Inflammatory macrophage (primary cell): ENCODE measurements at regions not wholly inside any gene's neighbourhood (a gene's known extent, or its start where the extent isn't known, plus 50 kb on each side); places are given as distances from the start of the nearest gene placed in this dataset.
"Not testable (repeated sequence)": the region's sequence is repeated elsewhere in the genome, so short reads cannot be mapped to it uniquely, and the experiment has no call there.

Experiments used
- DNase-seq, 2 donors: peaks; one replicate each; pipeline ENCODE4 v3.0.0-alpha.2; 2020 to 2022

DNA sequence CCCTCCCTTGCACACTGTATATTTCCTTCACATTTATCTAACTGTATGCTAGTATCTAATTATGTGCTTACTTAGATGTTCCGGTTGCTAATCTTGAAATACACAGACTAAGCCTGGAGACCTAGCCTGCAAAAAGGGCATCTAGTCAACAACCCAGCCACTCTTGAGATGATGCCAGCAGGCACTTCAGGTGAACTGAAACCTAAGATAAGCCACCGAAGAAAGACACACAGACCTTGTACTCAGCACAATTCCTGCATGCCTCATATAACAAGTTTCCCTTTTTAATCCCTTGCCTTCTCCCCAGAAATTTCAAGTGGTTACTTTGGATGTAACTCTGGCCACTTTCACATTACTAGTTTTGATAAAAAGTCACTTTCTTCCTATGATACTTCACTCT, 2506.6 kb downstream of the ARAP2 start:
- no peak for DNase-seq

DNA sequence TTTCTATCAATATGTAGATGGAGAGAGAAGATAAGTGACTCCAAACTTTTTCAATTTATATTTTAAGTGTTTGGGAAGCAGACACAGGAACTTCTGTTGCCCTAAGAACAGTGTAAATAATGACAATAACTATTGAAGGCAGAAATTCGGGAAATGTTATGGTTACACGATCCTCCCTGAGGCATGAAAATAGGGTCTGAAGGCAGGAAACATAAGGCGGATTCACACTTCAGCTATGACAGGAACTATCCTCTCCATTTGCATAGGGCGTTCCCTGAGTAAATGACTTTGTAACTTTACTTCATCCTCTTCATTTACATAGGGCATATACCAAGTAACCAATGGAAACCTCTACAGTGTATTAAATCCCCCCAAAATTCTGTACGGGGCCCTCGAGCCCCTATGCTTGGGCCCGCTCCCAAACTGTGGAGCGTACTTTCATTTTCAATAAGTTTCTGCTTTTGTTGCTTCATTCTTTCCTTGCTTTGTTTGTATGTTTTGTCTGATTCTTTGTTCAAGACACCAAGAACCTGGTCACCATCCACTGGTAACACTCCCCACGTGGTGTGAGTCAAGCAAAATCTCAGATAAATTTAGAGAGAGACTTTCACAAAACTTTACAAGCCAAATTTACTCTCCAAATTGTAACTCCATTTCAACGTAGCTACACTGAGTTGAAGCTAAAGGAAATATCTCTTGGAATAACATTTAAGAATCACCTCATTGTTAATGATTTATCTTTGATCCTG, 2504.3 kb downstream of the ARAP2 start:
- no peak for DNase-seq

DNA sequence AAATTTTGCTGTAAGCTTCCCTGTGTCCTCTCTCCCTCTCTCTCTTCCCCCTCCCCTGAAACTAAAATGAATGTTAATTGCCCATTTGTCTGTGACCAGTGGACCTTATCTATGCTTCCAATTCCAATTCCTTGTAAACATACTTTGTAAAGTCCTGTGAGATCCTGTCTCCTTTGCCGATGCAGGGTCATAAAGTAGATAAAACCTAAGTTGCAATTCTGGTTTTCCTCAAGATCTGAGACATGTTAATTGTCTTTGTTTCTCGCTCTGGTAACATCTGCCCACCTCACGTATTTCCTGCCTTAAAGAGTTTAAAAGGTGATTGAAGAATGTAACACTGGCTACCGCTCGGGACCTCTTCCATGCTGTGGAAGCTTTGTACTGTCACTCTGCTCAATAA, 2503.4 kb downstream of the ARAP2 start:
- not testable (repeated sequence) for DNase-seq

DNA sequence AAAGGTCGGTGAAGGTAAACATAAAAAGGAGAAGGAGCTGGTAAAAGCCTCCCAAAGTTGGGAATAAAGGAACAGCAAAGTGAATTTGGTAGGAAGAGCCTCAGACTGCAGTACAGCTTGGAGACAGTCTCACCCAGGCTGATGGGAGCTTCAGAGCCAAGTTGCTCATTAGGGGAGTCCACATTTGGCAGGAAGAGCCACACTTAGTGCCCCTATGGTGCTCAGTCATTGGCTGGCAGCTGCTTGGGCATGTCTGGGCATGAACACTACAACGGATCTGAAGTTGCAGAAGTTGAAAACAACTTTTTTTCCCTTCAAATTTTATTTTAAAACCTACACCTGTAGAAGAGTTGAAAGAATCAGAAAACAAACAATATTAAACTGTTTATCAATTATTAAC, 2497.3 kb downstream of the ARAP2 start:
- no peak for DNase-seq

DNA sequence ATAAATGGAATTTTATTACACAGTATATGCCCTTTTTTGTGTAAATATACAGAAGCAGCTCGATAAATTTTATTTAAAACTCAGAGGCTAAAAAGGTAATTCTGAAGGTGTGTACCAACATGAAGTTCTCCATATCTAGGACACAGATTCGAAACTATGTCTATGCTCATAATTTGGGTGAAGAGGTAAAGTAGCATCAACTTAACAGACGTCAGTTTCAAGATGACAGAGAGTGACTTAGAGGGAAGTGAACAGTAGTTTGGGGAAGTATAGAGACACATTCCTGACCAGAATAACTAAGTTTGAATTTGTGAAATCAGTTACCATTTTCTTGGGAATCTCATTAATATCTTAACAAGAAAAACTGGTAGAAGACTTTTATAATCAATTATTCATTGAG, 2493.3 kb downstream of the ARAP2 start:
- DNase-seq: no peak

DNA sequence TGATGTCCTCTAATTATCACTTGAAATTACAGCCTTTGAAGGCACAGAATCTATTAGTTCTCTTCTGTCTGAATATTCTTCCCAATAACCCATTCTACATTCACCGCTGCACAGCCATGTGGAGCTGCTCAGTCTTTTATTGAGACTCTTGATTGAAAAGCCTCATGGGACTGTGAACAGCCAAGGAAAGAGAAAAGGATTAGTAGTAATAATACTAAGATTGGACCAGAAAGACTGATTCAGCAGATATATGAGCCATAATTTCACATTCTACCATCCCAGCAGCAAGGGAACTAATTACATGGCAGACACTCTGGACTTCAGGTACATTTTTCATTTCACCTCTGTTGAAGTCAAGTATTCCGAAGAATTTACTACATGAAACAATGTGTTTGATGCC, 2471.7 kb downstream of the ARAP2 start:
- DNase-seq: no peak

DNA sequence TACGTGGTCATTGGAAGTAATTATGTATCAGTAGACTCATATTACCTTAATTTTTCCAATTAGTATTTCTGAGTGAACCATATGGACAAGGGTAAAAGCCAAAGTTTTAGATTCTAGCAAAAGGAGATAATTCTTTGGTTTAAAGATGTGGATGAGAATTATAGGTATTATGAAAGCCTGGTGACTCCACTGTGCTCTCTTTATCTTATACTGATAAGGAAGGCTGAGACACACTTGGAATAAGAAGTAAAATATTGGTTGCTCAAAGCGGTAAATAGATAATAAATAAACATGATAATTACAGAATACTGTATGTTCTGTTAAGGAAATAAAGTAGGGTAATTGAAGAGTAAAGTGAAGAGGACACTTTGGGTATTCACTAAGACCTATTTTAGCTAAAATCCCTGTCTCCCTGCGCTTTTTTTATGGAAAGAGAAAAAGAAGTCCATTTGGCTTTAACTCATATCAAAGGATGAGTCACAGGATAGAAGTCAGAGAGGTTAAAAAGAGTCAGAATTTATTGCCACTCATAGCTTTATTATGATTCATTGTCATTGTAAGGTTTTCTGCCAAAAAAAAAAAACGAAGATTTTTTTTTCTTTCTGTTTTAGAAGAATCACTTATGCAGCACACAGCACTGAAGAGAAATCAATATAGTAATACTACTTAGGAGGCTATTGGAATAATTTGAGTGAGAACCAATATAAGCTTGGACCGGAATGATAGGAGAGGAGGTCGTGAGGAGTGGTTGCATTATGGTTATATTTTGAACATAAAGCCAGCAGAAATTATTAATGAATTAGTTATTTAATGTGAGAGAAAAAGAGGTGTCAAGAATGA, 2463.1 kb downstream of the ARAP2 start:
- no peak for DNase-seq

DNA sequence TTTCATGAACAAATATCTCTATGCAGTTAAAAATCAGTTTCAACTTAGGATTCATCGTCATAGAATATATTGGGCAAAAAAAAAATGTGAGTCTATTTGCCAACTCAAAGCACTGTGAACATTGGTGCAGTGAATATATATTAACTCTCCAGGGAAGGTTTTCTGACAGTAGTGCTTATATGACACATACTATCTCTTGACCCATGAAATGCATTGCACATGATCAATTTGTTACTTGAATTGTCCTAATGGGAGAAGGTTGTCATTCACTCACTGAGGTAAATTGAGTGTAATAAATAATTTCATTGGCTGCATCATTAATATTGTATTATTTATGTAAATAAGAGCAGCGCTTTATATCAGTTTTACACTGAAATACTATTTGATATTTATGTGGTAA, 2458.5 kb downstream of the ARAP2 start:
- DNase-seq: no peak

DNA sequence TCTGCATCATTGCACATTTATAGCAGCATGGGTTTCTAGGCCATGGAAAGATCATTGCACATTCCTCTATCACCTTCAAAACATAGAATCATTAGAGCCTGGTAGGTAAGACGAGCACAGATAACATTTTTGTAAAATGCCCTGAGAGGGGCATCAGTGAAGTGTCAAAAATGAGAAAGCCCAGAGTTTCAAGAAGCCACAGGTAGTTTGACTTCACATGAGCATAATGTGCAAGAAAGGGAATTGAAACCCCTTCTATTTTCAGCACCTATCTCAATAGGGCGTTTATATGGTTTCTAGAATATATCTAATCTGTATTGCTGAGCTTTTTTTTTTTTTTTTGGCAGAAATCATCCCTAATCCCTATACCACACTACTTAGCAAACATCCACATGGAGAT, 2441.7 kb downstream of the ARAP2 start:
- DNase-seq: no peak

DNA sequence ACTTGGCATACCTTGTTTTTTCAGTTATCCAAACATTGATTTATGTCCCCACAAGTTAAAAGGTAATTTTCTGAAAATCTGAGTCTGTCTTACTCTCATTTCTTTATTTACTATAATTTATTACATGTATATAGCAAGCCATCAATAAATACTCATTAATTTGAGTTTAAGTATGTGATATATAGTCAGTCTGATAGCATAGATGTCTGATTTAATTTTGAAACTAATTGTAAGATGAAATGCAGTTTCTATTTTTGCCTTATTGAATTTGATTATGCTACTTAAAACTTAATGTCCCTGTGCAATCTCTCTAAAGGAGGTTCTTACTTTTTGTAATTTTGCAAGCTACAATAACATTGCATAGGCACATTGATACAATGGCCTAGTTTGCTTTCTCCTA, 2418.6 kb downstream of the ARAP2 start:
- no peak for DNase-seq

DNA sequence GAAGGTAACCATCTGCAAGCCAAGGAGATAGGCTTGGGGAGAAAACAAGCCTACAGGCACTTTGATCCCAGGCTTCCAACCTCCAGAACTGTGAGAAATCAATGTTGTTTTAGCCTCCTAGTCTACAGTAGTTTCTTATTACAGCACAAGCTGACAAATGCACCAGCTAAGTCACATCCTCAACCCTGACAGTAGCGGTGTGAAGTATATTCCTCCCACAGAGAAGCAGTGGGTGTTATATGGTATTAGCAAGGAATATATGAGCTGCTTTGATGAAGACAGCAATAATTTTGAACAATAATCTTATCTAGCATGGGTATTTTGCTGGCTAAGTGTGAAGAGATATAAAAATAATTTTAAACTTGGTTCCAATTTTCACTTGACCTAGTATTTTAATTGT, 2415.0 kb downstream of the ARAP2 start:
- not testable (repeated sequence) for DNase-seq

DNA sequence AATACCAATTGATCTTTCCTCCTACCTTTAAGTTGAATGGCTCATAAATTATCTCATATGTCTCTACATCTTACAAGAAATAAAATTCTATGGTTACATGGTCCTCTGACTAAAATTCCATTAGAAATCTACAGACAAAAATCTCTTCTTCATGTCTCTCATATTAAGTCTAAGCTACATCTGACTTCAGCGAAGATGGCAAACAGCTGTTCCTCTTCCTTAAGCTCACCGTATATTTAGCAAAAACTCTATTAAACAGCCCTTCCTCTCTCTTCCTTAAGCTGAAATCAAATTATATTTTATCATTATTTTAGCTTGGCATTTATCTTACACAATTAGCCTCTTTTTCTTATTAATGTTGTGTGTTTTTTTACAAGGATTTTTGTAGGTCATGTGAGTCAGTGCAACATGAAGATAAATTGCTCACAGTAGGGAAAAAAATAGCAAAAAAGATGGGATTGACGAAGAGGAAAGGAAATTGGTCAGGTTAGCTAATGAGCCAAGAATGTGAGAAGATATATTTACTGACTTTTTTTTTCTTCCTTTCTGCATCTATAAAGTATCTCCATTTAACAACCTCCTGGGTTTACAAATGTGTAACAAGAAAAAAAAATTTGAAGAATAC, 2412.8 kb downstream of the ARAP2 start:
- DNase-seq: no peak

DNA sequence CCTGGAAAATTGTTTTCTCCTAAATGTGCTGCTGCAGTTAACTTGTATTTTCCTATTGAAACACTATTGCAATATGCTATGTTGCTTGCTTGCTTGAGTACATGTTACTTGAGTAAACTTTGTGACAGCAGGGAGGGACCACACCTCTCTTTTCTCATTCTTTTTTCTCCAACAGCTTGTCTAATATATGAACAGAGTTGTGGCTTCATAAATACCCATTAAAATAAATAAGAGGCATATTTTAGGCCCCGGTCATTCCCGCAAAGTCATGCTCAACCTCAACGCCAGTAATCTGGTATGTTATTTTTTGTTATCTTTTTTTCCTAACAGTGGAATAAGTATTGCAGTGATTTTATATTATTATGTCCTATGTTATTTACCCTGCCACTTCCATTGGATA, 2408.6 kb downstream of the ARAP2 start:
- DNase-seq: not testable (repeated sequence)

DNA sequence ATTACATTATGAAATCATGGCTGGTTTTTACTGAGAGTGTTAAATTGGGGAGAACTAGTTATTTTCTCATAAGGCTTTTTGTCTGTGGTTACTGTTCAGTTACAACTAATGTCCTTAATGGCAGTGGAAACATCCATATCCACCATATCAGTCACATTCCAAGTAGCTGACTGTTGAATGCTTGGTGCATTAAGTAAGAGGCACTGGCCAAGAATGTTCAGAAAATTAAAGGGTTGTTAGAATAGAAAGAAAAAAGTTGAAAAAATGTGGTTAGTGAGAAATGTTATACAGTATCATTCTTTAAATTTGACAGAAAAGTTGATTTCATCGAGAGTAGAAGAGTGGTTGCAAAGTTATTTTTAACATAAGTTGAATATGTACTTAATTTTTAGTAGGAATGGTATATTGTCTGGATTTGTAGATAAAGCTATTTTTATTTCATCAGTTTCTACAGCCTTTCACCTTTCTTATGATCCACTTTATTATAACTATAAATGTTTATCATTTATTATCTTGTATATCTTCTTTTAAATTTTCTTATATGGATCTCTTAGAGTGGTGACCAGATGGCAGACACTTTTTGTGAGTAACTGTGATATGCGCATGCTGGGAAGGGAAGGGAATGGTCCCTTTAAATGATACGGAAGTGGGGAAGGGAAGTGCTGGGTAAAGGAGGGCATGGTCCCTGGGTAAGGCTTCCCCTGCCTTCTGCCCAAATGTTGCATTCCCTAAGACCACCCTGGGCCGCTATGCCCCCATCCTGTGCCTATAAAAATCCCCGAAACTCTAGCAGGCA, 2407.1 kb downstream of the ARAP2 start:
- DNase-seq: no peak

DNA sequence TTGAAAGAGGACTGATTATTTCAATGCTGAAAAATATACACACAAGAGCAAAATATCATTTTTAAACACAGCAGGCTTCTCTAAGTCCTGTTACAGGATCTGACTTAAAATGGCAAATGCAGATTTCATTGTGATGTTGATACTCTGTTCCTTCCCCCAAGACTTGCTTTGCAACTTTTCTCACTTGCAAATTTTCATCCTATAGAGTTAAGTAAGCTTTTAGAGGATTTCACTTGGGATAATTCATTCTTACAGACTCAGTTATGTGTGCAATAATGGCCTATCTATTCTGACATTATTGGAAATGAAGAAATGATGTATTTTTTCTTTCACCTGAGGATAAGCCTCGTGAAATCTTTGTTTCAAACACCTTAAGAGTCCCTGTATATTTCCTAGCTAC, 2403.2 kb downstream of the ARAP2 start:
- no peak for DNase-seq

DNA sequence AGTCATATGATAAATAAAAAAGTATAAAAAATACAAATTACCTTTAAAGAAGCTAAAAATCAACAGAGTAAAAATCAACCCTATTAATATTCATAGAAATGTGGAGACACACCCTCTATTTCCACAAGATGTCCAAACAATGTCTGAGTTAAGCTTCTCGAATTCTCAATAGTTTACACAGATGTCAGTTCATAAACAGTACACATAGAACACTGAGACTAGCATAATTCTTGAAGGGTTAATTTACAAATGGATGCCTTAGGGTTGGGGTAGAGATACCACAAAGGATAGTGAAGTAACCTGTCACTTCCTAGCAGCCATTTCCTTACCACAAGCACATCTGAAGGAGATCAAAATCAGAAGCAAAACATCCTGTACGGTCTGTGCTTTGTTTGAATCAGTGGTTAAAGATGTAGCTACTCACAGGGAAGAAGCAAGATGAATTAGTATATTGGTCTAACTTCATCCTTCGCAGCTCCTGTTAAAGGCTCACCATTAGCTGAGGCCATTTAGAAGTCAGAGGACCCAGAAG, 2393.9 kb downstream of the ARAP2 start:
- DNase-seq: no peak

DNA sequence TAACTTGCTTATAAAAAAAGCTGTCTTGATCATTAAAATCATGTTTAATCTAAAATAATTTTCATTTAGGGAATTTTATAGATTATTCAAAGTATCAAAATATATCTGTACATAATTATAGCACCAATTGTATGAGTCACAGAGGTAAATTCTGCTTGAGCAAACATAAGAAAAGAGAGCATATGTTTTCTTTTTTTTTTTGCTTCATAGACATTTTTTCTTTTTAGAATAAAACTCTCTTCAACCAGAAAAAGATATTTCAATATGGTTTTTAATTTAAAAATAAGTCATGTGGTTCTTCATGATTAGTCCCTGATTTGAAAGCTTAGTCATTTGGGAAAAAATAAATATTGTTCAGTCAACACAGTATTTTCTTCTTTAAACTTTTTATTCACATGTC, 2390.6 kb downstream of the ARAP2 start:
- DNase-seq: not testable (repeated sequence)

DNA sequence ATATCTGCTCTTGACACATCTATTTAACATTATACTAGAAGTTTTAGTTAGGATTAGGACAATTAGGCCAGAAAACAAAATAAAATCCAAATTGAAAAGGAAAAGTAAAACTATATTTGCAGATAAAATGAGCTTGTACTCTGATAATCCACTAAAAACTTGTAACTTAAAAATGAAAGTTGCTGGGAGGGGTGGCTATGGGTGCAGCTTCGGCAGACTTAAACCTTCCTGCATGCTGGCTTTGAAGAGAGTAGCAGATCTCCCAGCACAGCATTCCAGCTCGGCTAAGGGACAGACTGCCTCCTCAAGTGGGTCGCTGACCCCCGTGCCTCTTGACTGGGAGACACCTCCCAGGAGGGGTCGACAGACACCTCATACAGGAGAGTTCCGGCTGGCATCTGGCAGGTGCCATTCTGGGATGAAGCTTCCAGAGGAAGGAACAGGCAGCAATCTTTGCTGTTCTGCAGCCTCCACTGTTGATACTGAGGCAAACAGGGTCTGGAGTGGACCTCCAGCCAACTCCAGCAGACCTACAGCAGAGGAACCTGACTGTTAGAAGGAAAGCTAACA, 2379.9 kb downstream of the ARAP2 start:
- no peak for DNase-seq

DNA sequence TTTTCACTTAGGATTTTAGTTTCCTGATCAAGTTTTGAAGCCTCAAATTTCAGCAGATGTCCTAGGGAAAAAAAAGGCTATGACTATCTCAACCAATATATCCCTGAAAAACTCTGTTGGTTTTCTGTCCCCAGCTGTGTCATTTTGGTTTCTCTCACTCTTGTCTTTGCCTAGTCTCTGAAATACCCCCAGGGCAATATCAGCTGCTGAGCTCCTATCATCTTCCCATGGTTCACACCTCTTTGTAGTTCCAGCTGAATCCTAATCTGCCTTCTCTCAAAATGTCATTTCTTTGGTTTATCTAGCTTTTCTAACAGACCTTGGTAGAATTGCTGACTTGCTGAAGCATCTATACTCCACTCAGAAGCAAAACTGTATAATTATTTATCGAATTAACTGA, 2370.5 kb downstream of the ARAP2 start:
- DNase-seq: no peak

DNA sequence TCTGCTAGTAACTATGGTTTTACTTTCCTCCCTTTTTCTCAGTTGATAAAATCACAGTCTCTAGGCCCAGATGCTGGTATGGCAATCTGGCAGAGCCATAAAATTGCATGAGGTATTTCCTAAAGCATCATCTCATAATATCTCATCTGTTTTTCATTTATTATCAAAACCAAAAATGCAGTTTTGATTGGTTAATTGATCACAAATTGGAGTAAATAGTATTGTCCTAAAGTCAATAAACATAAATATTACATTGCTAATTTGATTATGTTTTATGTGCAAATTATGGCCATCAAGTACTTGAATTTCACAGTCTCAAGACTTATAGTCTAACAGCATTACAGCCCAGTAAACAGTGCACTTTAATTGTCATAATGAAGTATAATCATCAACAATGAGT, 2365.6 kb downstream of the ARAP2 start:
- no peak for DNase-seq

DNA sequence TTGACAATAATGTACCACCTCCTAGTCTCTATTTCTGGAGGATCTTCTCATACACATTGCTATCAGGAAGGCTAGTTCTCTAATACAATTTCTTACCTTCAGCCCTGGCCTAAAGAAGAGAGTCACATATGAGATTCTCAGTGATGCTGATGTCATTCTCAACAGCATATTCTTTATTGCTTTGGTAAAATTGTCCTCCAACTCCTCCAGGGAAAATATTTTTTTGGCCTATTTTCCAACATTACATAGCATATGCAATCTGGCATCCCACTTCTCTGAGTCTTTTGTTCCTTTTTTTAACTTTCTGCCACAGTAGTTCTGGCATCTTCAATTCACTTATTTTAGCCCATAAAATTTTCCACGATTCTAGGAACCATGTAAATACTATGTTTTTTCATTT, 2363.1 kb downstream of the ARAP2 start:
- no peak for DNase-seq
